ENCODE measurements at regions not wholly inside any gene's neighbourhood (a gene's known extent, or its start where the extent isn't known, plus 50 kb on each side); places are given as distances from the start of the nearest gene placed in this dataset.
"Not testable (repeated sequence)": the region's sequence is repeated elsewhere in the genome, so short reads cannot be mapped to it uniquely, and the experiment has no call there.

DNA sequence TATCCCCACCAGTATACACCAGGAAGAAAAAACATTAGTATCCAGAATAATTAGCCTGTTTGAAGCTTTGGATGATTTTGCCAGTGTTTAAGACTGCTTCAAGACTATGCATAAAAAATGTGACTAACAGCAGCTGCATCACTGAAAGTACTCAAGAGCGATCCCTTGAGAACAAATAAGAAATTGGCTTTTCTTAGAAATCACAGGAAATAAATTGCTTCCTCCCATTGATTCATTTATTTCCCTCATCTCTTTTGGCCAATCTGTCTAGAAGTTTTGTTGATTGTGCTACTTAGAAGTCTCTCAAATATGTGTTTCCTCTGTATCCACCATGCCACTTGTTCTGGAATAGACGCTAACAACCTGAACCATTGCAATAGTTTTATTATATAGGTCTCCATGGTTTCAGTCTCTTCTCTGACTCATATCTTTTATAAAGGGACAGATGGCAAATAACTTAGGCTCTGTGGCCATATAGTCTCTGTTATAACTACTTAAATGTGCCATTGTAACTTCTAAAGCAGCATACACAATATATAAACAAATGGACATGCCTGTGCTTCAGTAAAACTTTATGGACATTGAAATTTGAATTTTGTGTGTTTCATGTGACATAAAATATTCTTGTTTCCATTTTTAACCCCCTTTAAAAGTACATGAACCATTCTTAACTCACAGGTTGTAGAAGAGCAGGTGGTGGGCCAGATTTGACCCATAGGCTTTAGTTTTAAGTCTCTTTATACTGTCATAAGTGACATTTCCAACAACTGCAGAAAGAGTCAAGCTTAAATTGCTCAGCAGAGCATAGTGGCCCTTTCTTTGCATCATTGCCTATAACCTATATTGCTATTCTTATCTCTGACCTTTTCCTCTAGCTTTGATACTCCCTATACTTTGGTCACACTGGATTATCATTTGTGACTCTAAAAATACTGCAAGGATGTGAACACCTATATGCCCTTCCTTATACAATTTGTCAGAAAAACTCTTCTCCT, 123.9 kb downstream of the MC4R start:
- DNase-seq = no peak
- intact Hi-C loops (cut with DNase I) = no loop called here
- Histone ChIP-seq H3K4me1 (no peaks in the 10 kb centered on the region), H3K36me3 (no peaks in the 10 kb centered on the region), H3K9me3 (no peaks in the 10 kb centered on the region), H3K4me3 (replicated peaks in 1 of 3) (no peak overlapping the region), H3K27me3 (no peaks in the 10 kb centered on the region), H3K27ac (no peak overlapping the region)
- no peak for TF ChIP-seq POLR2A (IDR thresholded peaks at IDR 0.05)
- TF ChIP-seq, protein P1, sequence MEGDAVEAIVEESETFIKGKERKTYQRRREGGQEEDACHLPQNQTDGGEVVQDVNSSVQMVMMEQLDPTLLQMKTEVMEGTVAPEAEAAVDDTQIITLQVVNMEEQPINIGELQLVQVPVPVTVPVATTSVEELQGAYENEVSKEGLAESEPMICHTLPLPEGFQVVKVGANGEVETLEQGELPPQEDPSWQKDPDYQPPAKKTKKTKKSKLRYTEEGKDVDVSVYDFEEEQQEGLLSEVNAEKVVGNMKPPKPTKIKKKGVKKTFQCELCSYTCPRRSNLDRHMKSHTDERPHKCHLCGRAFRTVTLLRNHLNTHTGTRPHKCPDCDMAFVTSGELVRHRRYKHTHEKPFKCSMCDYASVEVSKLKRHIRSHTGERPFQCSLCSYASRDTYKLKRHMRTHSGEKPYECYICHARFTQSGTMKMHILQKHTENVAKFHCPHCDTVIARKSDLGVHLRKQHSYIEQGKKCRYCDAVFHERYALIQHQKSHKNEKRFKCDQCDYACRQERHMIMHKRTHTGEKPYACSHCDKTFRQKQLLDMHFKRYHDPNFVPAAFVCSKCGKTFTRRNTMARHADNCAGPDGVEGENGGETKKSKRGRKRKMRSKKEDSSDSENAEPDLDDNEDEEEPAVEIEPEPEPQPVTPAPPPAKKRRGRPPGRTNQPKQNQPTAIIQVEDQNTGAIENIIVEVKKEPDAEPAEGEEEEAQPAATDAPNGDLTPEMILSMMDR (IDR thresholded peaks at IDR 0.05) = no peak
- WGBS, 2 donors = 87 to 88% methylated on average over 2 of the region's 2 CpGs

DNA sequence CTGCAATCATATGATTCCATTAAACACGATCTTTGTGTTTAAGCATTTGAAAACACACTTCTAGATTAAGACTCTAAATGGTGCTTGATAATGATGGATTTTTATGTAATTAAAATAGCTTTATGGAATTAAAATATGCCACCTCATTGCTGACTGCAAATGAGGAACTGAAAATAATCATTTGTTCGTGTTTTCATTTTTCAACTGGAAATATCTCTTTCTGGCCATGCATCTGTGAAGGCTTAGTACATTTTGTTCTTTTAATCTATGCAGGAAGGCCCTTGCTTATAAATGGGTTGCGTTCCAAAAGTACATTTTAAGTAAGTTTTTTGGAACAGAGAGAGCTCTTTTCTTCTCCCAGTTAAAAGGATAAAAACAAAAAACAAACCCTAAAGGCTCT, 125.5 kb downstream of the MC4R start:
- Histone ChIP-seq H3K9me3 (no peaks in the 10 kb centered on the region), H3K4me1 (no peaks in the 10 kb centered on the region), H3K27ac (no peak overlapping the region), H3K27me3 (no peaks in the 10 kb centered on the region), H3K4me3 (replicated peaks in 1 of 3) (no peak overlapping the region), H3K36me3 (no peaks in the 10 kb centered on the region)
- DNase-seq = no peak
- intact Hi-C loops (cut with DNase I) = no loop called here
- WGBS, 2 donors = 76 to 87% methylated on average over 3 of the region's 3 CpGs
- no peak for TF ChIP-seq POLR2A (IDR thresholded peaks at IDR 0.05)
- TF ChIP-seq, protein P1 (IDR thresholded peaks at IDR 0.05) = no peak

DNA sequence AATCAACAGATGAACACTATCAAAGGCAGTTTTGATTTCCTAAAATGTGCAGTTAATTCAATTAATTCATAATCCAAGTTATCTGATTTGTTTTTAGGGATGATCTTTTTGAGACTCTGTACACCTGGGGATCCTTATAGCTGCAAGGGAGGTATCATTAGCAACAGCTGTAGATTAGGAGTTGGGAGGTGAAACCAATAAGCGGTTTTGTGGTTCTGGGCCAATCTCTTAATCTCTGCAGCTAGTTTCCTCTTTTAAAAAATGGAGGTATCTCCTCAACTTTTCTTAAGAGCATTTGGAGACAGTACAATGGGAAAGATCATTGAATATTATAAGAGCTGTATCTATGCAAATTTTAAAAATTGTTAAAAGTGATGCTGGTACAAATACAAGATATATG, 126.0 kb downstream of the MC4R start:
- H3K27ac ChIP-seq = no peak overlapping the region
- no peaks in the 10 kb centered on the region for H3K36me3 ChIP-seq
- TF ChIP-seq, protein P1 (IDR thresholded peaks at IDR 0.05) = no peak
- TF ChIP-seq POLR2A (IDR thresholded peaks at IDR 0.05) = no peak
- no peak overlapping the region for H3K4me3 ChIP-seq (replicated peaks in 1 of 3)
- no peaks in the 10 kb centered on the region for H3K27me3 ChIP-seq
- 87 to 88% methylated on average over 1 of the region's 1 CpG for WGBS, 2 donors
- intact Hi-C loops (cut with DNase I) = no loop called here
- H3K9me3 ChIP-seq = no peaks in the 10 kb centered on the region
- DNase-seq = no peak
- no peaks in the 10 kb centered on the region for H3K4me1 ChIP-seq

DNA sequence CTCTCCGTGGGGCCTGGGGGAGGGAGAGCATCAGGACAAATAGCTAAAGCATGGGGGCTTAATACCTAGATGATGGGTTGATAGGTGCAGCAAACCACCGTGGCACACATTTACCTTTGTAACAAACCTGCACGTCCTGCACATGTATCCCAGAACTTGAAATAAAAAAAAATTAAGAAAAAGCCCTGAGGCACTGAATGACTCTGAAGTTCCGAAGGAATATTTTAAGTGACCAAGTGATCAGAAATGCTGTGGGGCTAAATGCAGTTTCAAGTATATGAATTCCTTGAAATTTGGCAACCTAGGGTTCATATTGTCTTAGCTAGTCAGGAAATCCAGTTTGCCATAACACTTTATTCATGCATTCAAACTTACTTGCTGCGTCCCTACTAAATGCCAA, 127.5 kb downstream of the MC4R start:
- no peaks in the 10 kb centered on the region for H3K9me3 ChIP-seq
- H3K27ac ChIP-seq = no peak overlapping the region
- DNase-seq = no peak
- no peak overlapping the region for H3K4me3 ChIP-seq (replicated peaks in 1 of 3)
- WGBS, 2 donors = 96 to 97% methylated on average over 5 of the region's 5 CpGs
- no peaks in the 10 kb centered on the region for H3K27me3 ChIP-seq
- no peaks in the 10 kb centered on the region for H3K36me3 ChIP-seq
- intact Hi-C loops (cut with DNase I) = no loop called here
- no peaks in the 10 kb centered on the region for H3K4me1 ChIP-seq
- no peak for TF ChIP-seq POLR2A (IDR thresholded peaks at IDR 0.05)
- TF ChIP-seq, protein P1 (IDR thresholded peaks at IDR 0.05) = no peak

DNA sequence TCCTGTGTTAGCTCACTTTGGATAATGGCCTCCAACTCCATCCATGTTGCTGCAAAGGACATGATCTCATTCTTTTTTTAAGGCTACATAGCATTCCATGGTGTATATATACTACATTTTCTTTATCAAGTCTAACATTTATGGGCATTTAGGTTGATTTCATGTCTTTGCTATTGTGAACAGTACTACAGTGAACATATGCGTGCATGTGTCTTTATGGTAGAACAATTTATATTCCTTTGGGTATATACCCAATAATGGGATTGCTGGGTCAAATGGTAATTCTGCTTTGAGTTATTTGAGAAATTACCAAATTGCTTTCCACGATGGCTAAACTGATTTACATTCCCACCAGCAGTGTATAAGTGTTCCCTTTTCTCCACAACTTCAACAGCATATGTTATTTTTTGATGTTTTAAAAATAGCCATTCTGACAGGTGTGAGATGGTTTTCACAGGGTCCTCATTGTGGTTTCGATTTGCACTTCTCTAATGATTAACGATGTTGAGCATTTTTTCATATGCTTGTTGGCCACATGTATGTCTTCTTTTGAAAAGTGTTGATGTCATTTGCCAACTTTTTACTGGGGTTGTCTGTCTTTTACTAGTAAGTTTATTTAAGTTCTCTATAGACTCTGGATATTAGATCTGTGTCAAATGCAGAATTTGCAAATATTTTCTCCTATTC, 133.4 kb downstream of the MC4R start:
- DNase-seq; H3K4me3 ChIP-seq (replicated peaks in 1 of 3); H3K36me3 ChIP-seq; H3K27ac ChIP-seq; intact Hi-C loops (cut with DNase I); H3K4me1 ChIP-seq; H3K9me3 ChIP-seq; H3K27me3 ChIP-seq: not testable (repeated sequence)
- WGBS, 2 donors = 87 to 88% methylated on average over 4 of the region's 4 CpGs
